SK-N-SH (cell line): ENCODE measurements at regions not wholly inside any gene's neighbourhood (a gene's known extent, or its start where the extent isn't known, plus 50 kb on each side); places are given as distances from the start of the nearest gene placed in this dataset.

ENCODE experiments used
- CTCF ChIA-PET: fragments of 300-600, 350-600 bp; formaldehyde crosslinking; extraction: SDS; loops from one replicate; lab custom pipeline; 2021; lab: Yijun Ruan, JAX
- POLR2A ChIA-PET: fragments of 350-600 bp; sonication (Branson Sonifier 250); formaldehyde crosslinking; extraction: SDS; loops from one replicate; lab custom pipeline; 2020; ENCODE audit warnings: antibody characterized with exemption, inconsistent platforms; lab: Yijun Ruan, JAX
- DNase-seq: peaks from one replicate; pipeline ENCODE4 v3.0.0; 2012
- H2AFZ ChIP-seq: fragments of 200-600 bp; sonication (generic); 2 replicates; pipeline ENCODE4 v1.8.1; 2016; ENCODE audit warnings: antibody characterized with exemption, mild to moderate bottlenecking, low read depth
- H3F3A ChIP-seq: fragments of 200-600 bp; sonication (generic); replicated peaks from 2 replicates; pipeline ENCODE3; 2016; ENCODE audit warnings: antibody characterized with exemption, mild to moderate bottlenecking; ENCODE audit not compliant: insufficient read depth
- H3K27ac ChIP-seq, 2 experiments: fragments of 200-500 bp in 1 of 2; fragments of 200-600 bp in 1 of 2; sonication (Bioruptor generic) in 1 of 2; sonication (generic), shearing (Covaris generic) in 1 of 2; 2 replicates each; pipeline versions ENCODE4 v1.5.1 to v1.6.1; 2014 to 2016; ENCODE audit warnings: low read depth in 2 of 2, inconsistent platforms in 1 of 2, low read length in 1 of 2, mild to moderate bottlenecking in 1 of 2, mixed read lengths in 1 of 2
- H3K27me3 ChIP-seq: fragments of 200-600 bp; sonication (generic), shearing (Covaris generic); 2 replicates; pipeline ENCODE4 v1.6.1; 2016; ENCODE audit warnings: mixed run types; ENCODE audit not compliant: insufficient read depth
- H3K36me3 ChIP-seq, 2 experiments: fragments of 200-500 bp in 1 of 2; fragments of 200-600 bp in 1 of 2; sonication (Bioruptor generic) in 1 of 2; sonication (generic) in 1 of 2; replicated peaks in 1 of 2; 2 replicates each; pipeline versions ENCODE3 to v1.5.1; 2014 to 2016; ENCODE audit warnings: low read length in 1 of 2, mild to moderate bottlenecking in 1 of 2; ENCODE audit not compliant: insufficient read depth in 2 of 2, control insufficient read depth in 1 of 2
- H3K4me1 ChIP-seq, 2 experiments: fragments of 200-500 bp in 1 of 2; fragments of 200-600 bp in 1 of 2; sonication (Bioruptor generic) in 1 of 2; sonication (generic), shearing (Covaris generic) in 1 of 2; 2 replicates each; pipeline versions ENCODE4 v1.5.1 to v1.6.1; 2014 to 2016; ENCODE audit warnings: low read depth in 1 of 2, low read length in 1 of 2, mixed run types in 1 of 2; ENCODE audit not compliant: insufficient read depth in 2 of 2, control insufficient read depth in 1 of 2
- H3K4me2 ChIP-seq: fragments of 200-600 bp; sonication (generic), shearing (Covaris generic); 2 replicates; pipeline ENCODE4 v1.6.1; 2017; ENCODE audit warnings: mixed run types
- H3K4me3 ChIP-seq, 2 experiments: fragments of 200-500 bp in 1 of 2; fragments of 200-600 bp in 1 of 2; sonication (Bioruptor generic) in 1 of 2; sonication (generic), shearing (Covaris generic) in 1 of 2; 2 replicates each; pipeline versions ENCODE4 v1.5.1 to v1.8.1; 2014 to 2016; ENCODE audit warnings: low read depth in 2 of 2, inconsistent platforms in 1 of 2, low read length in 1 of 2, mild to moderate bottlenecking in 1 of 2, mixed read lengths in 1 of 2, moderate library complexity in 1 of 2
- H3K79me2 ChIP-seq: fragments of 200-600 bp; sonication (generic); 2 replicates; pipeline ENCODE4 v1.8.1; 2017; ENCODE audit warnings: mild to moderate bottlenecking; ENCODE audit not compliant: insufficient read depth
- H3K9ac ChIP-seq: fragments of 200-600 bp; sonication (generic); 2 replicates; pipeline ENCODE4 v1.6.1; 2017; ENCODE audit warnings: mixed run types
- H3K9me2 ChIP-seq: fragments of 200-600 bp; sonication (generic); 2 replicates; pipeline ENCODE4 v1.6.1; 2017; ENCODE audit warnings: mixed run types
- H3K9me3 ChIP-seq: fragments of 200-600 bp; sonication (generic); 2 replicates; pipeline ENCODE4 v1.6.1; 2017; ENCODE audit warnings: mixed run types, mild to moderate bottlenecking, moderate library complexity
- H4K20me1 ChIP-seq: fragments of 200-600 bp; sonication (generic); 2 replicates; pipeline ENCODE4 v1.6.1; 2017; ENCODE audit warnings: mild to moderate bottlenecking, mixed run types; ENCODE audit not compliant: insufficient read depth
- CHD2 ChIP-seq: fragments of 150-350 bp; IDR thresholded peaks from 2 replicates; pipeline ENCODE4 v1.6.1; 2018; ENCODE audit warnings: low read length; ENCODE audit not compliant: partially characterized antibody
- ELF1 ChIP-seq: IDR thresholded peaks from 2 replicates; pipeline ENCODE4 v1.4.0; 2012
- EZH2phosphoT487 ChIP-seq: fragments of 200-600 bp; sonication (generic); IDR thresholded peaks from 2 replicates; pipeline ENCODE4 v1.6.1; 2017; ENCODE audit warnings: low read depth, mixed run types, mild to moderate bottlenecking, antibody characterized with exemption, moderate library complexity, borderline replicate concordance
- FOXM1 ChIP-seq: IDR thresholded peaks from 2 replicates; pipeline ENCODE4 v1.4.0; 2012; ENCODE audit warnings: low read depth, mild to moderate bottlenecking
- GABPA ChIP-seq: IDR thresholded peaks from 2 replicates; pipeline ENCODE4 v1.4.0; 2012; ENCODE audit warnings: low read depth, mild to moderate bottlenecking
- MEF2A ChIP-seq: IDR thresholded peaks from 2 replicates; pipeline ENCODE4 v1.4.0; 2012; ENCODE audit warnings: low read depth, borderline replicate concordance
- MXI1 ChIP-seq: IDR thresholded peaks from 2 replicates; pipeline ENCODE4 v1.6.1; 2012; ENCODE audit warnings: mild to moderate bottlenecking, low read depth, low read length, improper control_type of control experiment
- NFIC ChIP-seq: IDR thresholded peaks from 2 replicates; pipeline ENCODE4 v1.4.0; 2012; ENCODE audit warnings: borderline replicate concordance
- NRF1 ChIP-seq: IDR thresholded peaks from 2 replicates; pipeline ENCODE4 v1.6.1; 2012; ENCODE audit warnings: low read depth, mild to moderate bottlenecking, low read length
- RAD21 ChIP-seq: IDR thresholded peaks from 2 replicates; pipeline ENCODE4 v1.6.1; 2012; ENCODE audit warnings: mild to moderate bottlenecking, low read length
- RCOR1 ChIP-seq: fragments of 150-350 bp; IDR thresholded peaks from 2 replicates; pipeline ENCODE4 v1.6.1; 2017; ENCODE audit warnings: antibody characterized with exemption, low read length
- RFX5 ChIP-seq: IDR thresholded peaks from 2 replicates; pipeline ENCODE4 v1.6.1; 2012; ENCODE audit warnings: mild to moderate bottlenecking, improper control_type of control experiment, low read length
- TAF1 ChIP-seq: IDR thresholded peaks from 2 replicates; pipeline ENCODE4 v1.6.1; 2012; ENCODE audit warnings: low read depth, mild to moderate bottlenecking, low read length, moderate library complexity, borderline replicate concordance
- TEAD4 ChIP-seq: IDR thresholded peaks from 2 replicates; pipeline ENCODE4 v1.4.0; 2012; ENCODE audit warnings: mild to moderate bottlenecking, borderline replicate concordance; ENCODE audit not compliant: insufficient read depth
- USF2 ChIP-seq: fragments of 150-350 bp; IDR thresholded peaks from 2 replicates; pipeline ENCODE4 v1.6.1; 2017; ENCODE audit warnings: antibody characterized with exemption, low read length, low read depth, borderline replicate concordance
- ZBTB33 ChIP-seq: IDR thresholded peaks from 2 replicates; pipeline ENCODE4 v1.4.0; 2012; ENCODE audit warnings: low read depth, borderline replicate concordance
- WGBS: methylation state at CpG from one replicate; pipeline ENCODE4 v1.1.6; 2017; ENCODE audit warnings: low lambda C conversion rate; 5-methylcytosine and 5-hydroxymethylcytosine counted together

- TF ChIP-seq USF2 (no peak), GABPA (no peak)
Measured at GRCh38 chr18:75554644-75555185, 127.2 kb upstream of the SMIM21 start (continued).

GRCh38 chr18:75554176-75554575, 126.7 kb upstream of the SMIM21 start:
- ChIA-PET POLR2A (no interaction called here), CTCF (no interaction called here)
- H3K27me3 ChIP-seq = no peaks in the 10 kb centered on the region
- TF ChIP-seq NRF1 = no peak
- TF ChIP-seq RCOR1 = no peak
- TF ChIP-seq TEAD4 = no peak
- TF ChIP-seq ELF1 = no peak
- no peak for TF ChIP-seq RAD21
- TF ChIP-seq USF2 = no peak
- no peak for TF ChIP-seq FOXM1
- no peak for TF ChIP-seq RFX5
- TF ChIP-seq CHD2 = no peak
- no peaks in the 10 kb centered on the region for H3K36me3 ChIP-seq
- no peak overlapping the region for H3K27ac ChIP-seq
- H3F3A ChIP-seq = no peaks in the 10 kb centered on the region
- no peaks in the 10 kb centered on the region for H3K79me2 ChIP-seq
- H3K4me3 ChIP-seq = no peak overlapping the region
- no peaks in the 10 kb centered on the region; a peak in 1 of 4 replicates for H3K4me1 ChIP-seq
- 61% methylated on average over 7 of the region's 7 CpGs for WGBS
- H3K9me2 ChIP-seq = no peaks in the 10 kb centered on the region
- no peak for DNase-seq
- H3K4me2 ChIP-seq = no peak overlapping the region
- no peak overlapping the region for H3K9ac ChIP-seq
- H4K20me1 ChIP-seq = no peaks in the 10 kb centered on the region
- H3K9me3 ChIP-seq = no peaks in the 10 kb centered on the region
- H2AFZ ChIP-seq = no peak overlapping the region

- H4K20me1 ChIP-seq = no peaks in the 10 kb centered on the region
- no peak overlapping the region for H2AFZ ChIP-seq
- H3K4me3 ChIP-seq = no peak overlapping the region
- H3K4me2 ChIP-seq = no peak overlapping the region
- WGBS = 37% methylated on average over 7 of the region's 8 CpGs
- no peak overlapping the region for H3K27ac ChIP-seq
- ChIA-PET CTCF (no interaction called here), POLR2A (no interaction called here)
- TF ChIP-seq MEF2A (no peak), NFIC (no peak), TEAD4 (no peak), ZBTB33 (no peak), TAF1 (no peak), ELF1 (no peak), FOXM1 (no peak), MXI1 (no peak), EZH2phosphoT487 (no peak)
- no peak overlapping the region for H3K9ac ChIP-seq
- no peaks in the 10 kb centered on the region for H3K27me3 ChIP-seq
- H3K79me2 ChIP-seq = no peaks in the 10 kb centered on the region
- no peak for DNase-seq
- H3K4me1 ChIP-seq = no peaks in the 10 kb centered on the region; a peak in 1 of 4 replicates
- H3F3A ChIP-seq = no peaks in the 10 kb centered on the region
- no peaks in the 10 kb centered on the region for H3K9me2 ChIP-seq
- H3K36me3 ChIP-seq = no peaks in the 10 kb centered on the region
- no peaks in the 10 kb centered on the region for H3K9me3 ChIP-seq
Measured at GRCh38 chr18:75553021-75553420, 125.5 kb upstream of the SMIM21 start.
